ENCODE measurements at regions not wholly inside any gene's neighbourhood (a gene's known extent, or its start where the extent isn't known, plus 50 kb on each side); places are given as distances from the start of the nearest gene placed in this dataset.

GRCh38 chr20:59376109-59376841 lies 75.9 kb downstream of the EDN3 start:
- Histone ChIP-seq H3K4me1 (peaks cover 7% of the 10 kb centered on the region), H3K27ac (no peak overlapping the region), H3K27me3 (no peaks in the 10 kb centered on the region), H3K9me3 (no peaks in the 10 kb centered on the region), H3K36me3 (no peaks in the 10 kb centered on the region), H3K4me3 (no peak overlapping the region)
- intact Hi-C loops (cut with DNase I), result no loop called here
- TF ChIP-seq POLR2A (IDR thresholded peaks at IDR 0.05) (no peak), POLR2AphosphoS5 (IDR thresholded peaks at IDR 0.05; ENCODE audit: insufficient read depth in 1 of 2, low read depth in 1 of 2) (no peak)
- TF ChIP-seq, protein P1, sequence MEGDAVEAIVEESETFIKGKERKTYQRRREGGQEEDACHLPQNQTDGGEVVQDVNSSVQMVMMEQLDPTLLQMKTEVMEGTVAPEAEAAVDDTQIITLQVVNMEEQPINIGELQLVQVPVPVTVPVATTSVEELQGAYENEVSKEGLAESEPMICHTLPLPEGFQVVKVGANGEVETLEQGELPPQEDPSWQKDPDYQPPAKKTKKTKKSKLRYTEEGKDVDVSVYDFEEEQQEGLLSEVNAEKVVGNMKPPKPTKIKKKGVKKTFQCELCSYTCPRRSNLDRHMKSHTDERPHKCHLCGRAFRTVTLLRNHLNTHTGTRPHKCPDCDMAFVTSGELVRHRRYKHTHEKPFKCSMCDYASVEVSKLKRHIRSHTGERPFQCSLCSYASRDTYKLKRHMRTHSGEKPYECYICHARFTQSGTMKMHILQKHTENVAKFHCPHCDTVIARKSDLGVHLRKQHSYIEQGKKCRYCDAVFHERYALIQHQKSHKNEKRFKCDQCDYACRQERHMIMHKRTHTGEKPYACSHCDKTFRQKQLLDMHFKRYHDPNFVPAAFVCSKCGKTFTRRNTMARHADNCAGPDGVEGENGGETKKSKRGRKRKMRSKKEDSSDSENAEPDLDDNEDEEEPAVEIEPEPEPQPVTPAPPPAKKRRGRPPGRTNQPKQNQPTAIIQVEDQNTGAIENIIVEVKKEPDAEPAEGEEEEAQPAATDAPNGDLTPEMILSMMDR (IDR thresholded peaks at IDR 0.05), result no peak
- no peak for DNase-seq (ENCODE audit: extremely low spot score in 2 of 2)

DNA sequence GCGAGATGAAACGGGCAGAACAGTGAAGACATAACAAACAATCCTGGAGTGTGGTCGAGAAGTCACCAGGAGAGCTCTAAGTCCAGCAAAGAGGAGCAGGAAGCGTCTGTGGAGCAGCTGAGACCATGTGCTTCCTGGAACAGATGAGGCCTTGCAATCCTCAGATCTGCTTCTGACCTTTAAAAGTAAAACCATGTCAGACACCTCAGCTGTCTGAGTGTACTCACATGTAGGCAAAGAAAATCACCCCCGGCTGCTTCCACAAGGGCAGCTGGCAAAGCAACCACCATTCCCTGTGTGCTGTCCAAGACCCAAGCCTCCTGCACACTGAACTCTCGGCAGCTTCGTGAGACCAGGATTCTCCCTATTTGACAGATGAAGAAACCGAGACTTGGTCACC lies 76.6 kb downstream of the EDN3 start:
- Histone ChIP-seq H3K9me3 (no peaks in the 10 kb centered on the region), H3K27me3 (no peaks in the 10 kb centered on the region), H3K36me3 (no peaks in the 10 kb centered on the region), H3K4me3 (no peak overlapping the region), H3K27ac (no peak overlapping the region), H3K4me1 (peaks cover 7% of the 10 kb centered on the region)
- no peak for TF ChIP-seq POLR2A (IDR thresholded peaks at IDR 0.05)
- TF ChIP-seq, protein P1 (IDR thresholded peaks at IDR 0.05), result no peak
- TF ChIP-seq POLR2AphosphoS5 (IDR thresholded peaks at IDR 0.05; ENCODE audit: insufficient read depth in 1 of 2, low read depth in 1 of 2), result no peak
- no peak for DNase-seq (ENCODE audit: extremely low spot score in 2 of 2)
- intact Hi-C loops (cut with DNase I), result no loop called here

- intact Hi-C loops (cut with DNase I), result no loop called here
- Histone ChIP-seq H3K4me1 (peaks cover 7% of the 10 kb centered on the region), H3K27me3 (no peaks in the 10 kb centered on the region), H3K36me3 (no peaks in the 10 kb centered on the region), H3K4me3 (no peak overlapping the region), H3K27ac (no peak overlapping the region), H3K9me3 (no peaks in the 10 kb centered on the region)
- TF ChIP-seq POLR2AphosphoS5 (IDR thresholded peaks at IDR 0.05; ENCODE audit: insufficient read depth in 1 of 2, low read depth in 1 of 2), result no peak
- TF ChIP-seq POLR2A (IDR thresholded peaks at IDR 0.05), result no peak
- TF ChIP-seq, protein P1 (IDR thresholded peaks at IDR 0.05), result no peak
- no peak for DNase-seq (ENCODE audit: extremely low spot score in 2 of 2)
Measured at GRCh38 chr20:59377842-59378241, 77.4 kb downstream of the EDN3 start.

GRCh38 chr20:59378396-59378795 lies 78.0 kb downstream of the EDN3 start:
- Histone ChIP-seq H3K27me3 (no peaks in the 10 kb centered on the region), H3K4me1 (peaks cover 7% of the 10 kb centered on the region), H3K4me3 (no peak overlapping the region), H3K36me3 (no peaks in the 10 kb centered on the region), H3K27ac (no peak overlapping the region), H3K9me3 (no peaks in the 10 kb centered on the region)
- no peak for TF ChIP-seq POLR2A (IDR thresholded peaks at IDR 0.05)
- no peak for TF ChIP-seq POLR2AphosphoS5 (IDR thresholded peaks at IDR 0.05; ENCODE audit: insufficient read depth in 1 of 2, low read depth in 1 of 2)
- TF ChIP-seq, protein P1 (IDR thresholded peaks at IDR 0.05), result no peak
- no peak for DNase-seq (ENCODE audit: extremely low spot score in 2 of 2)
- intact Hi-C loops (cut with DNase I), result no loop called here

DNA sequence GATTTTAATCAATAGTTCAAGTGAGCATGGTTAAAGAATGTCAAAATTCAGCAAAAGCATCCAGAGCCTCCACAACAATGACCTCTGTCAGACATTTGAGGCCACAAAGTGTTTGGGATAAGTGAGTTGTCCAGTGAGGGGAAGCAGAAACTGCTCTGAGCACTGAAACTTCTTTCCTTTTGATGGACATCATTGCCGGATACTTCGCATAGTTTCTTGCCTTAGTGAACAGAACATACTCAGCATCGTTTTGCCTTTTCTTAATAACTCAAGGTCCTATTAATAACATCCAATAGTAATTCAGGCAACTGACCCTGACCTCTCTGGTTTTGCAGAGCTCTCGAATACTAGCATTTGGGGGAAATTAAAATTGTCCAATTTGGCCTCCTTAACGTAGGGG lies 78.6 kb downstream of the EDN3 start:
- peaks cover 7% of the 10 kb centered on the region for H3K4me1 ChIP-seq
- DNase-seq (ENCODE audit: extremely low spot score in 2 of 2), result no peak
- no peaks in the 10 kb centered on the region for H3K9me3 ChIP-seq

More for the DNA sequence above, 78.6 kb downstream of the EDN3 start:
- H3K27ac ChIP-seq, result no peak overlapping the region
- TF ChIP-seq, protein P1 (IDR thresholded peaks at IDR 0.05), result no peak
- TF ChIP-seq POLR2AphosphoS5 (IDR thresholded peaks at IDR 0.05; ENCODE audit: insufficient read depth in 1 of 2, low read depth in 1 of 2), result no peak
- no peak for TF ChIP-seq POLR2A (IDR thresholded peaks at IDR 0.05)
- intact Hi-C loops (cut with DNase I), result no loop called here
- H3K36me3 ChIP-seq, result no peaks in the 10 kb centered on the region
- H3K4me3 ChIP-seq, result no peak overlapping the region
- H3K27me3 ChIP-seq, result no peaks in the 10 kb centered on the region

Measured in vagina (tissue), 2 donors.